Neural progenitor cell (in vitro differentiated cells): ENCODE measurements at regions not wholly inside any gene's neighbourhood (a gene's known extent, or its start where the extent isn't known, plus 50 kb on each side); places are given as distances from the start of the nearest gene placed in this dataset.

Experiments
- CTCF ChIP-seq: fragments of 200-600 bp; sonication (generic); IDR thresholded peaks from 2 replicates; pipeline ENCODE4 v1.5.1; 2017; ENCODE audit warnings: antibody characterized with exemption, mild to moderate bottlenecking
- EZH2 ChIP-seq: fragments of 200-600 bp; sonication (generic); IDR thresholded peaks from 2 replicates; pipeline ENCODE4 v1.6.1; 2017; ENCODE audit warnings: antibody characterized with exemption, mild to moderate bottlenecking, moderate library complexity

GRCh38 chr6:47379328-47379727 lies 69.6 kb upstream of the TNFRSF21 start:
- TF ChIP-seq CTCF, result no peak
- no peak for TF ChIP-seq EZH2
